Epithelial cell of proximal tubule (primary cell): ENCODE measurements at regions not wholly inside any gene's neighbourhood (a gene's known extent, or its start where the extent isn't known, plus 50 kb on each side); places are given as distances from the start of the nearest gene placed in this dataset.

ENCODE experiments used
- DNase-seq: peaks from one replicate; pipeline ENCODE4 v3.0.0-alpha.2; 2011; ENCODE audit warnings: low read depth
- H3K4me3 ChIP-seq: 2 replicates; pipeline ENCODE4 v1.5.1; 2011; ENCODE audit warnings: low read depth, mild to moderate bottlenecking, low read length
- CTCF ChIP-seq: conservative IDR thresholded peaks from 2 replicates; pipeline ENCODE4 v1.5.1; 2012; ENCODE audit warnings: low read depth, mild to moderate bottlenecking, low read length

- no peak overlapping the region for H3K4me3 ChIP-seq
- DNase-seq: no peak
- TF ChIP-seq CTCF: no peak
Observed at GRCh38 chr14:31962920-31963319, 114.2 kb upstream of the ARHGAP5 start.

- no peak overlapping the region for H3K4me3 ChIP-seq
- no peak for DNase-seq
- TF ChIP-seq CTCF: no peak
Observed at GRCh38 chr14:31963587-31963986, 113.5 kb upstream of the ARHGAP5 start.

GRCh38 chr14:31964490-31964889 lies 112.6 kb upstream of the ARHGAP5 start:
- TF ChIP-seq CTCF: no peak
- H3K4me3 ChIP-seq: no peak overlapping the region
- DNase-seq: no peak

- no peak for TF ChIP-seq CTCF
- no peak overlapping the region for H3K4me3 ChIP-seq
- DNase-seq: no peak
Observed at GRCh38 chr14:31965071-31965734, 111.9 kb upstream of the ARHGAP5 start.

- no peak for DNase-seq
- no peak for TF ChIP-seq CTCF
- H3K4me3 ChIP-seq: no peak overlapping the region
Observed at GRCh38 chr14:31965735-31966598, 111.1 kb upstream of the ARHGAP5 start.

GRCh38 chr14:31966896-31967668 lies 110.0 kb upstream of the ARHGAP5 start:
- H3K4me3 ChIP-seq: no peak overlapping the region
- no peak for TF ChIP-seq CTCF
- no peak for DNase-seq
